ENCODE measurements at regions not wholly inside any gene's neighbourhood (a gene's known extent, or its start where the extent isn't known, plus 50 kb on each side); places are given as distances from the start of the nearest gene placed in this dataset.
"Not testable (repeated sequence)": the region's sequence is repeated elsewhere in the genome, so short reads cannot be mapped to it uniquely, and the experiment has no call there.

GRCh38 chr2:139544186-139544851 lies 764.1 kb upstream of the NXPH2 start:
- H3K27me3 ChIP-seq (ENCODE audit: control insufficient read depth in 4 of 4, insufficient read depth in 4 of 4, low read length in 3 of 4) = no peaks in the 10 kb centered on the region
- TF ChIP-seq ZBTB33 (IDR thresholded peaks at IDR 0.05) = no peak
- no peak for TF ChIP-seq CTCF (IDR thresholded peaks at IDR 0.05; ENCODE audit: low read depth, low read length, missing input control)
- no peak for TF ChIP-seq YY1 (IDR thresholded peaks at IDR 0.05)
- TF ChIP-seq HNF4A (conservative IDR thresholded peaks at IDR 0.05) = no peak
- no peak for TF ChIP-seq FOXA1 (IDR thresholded peaks at IDR 0.05)
- no peak for TF ChIP-seq HNF4G (IDR thresholded peaks at IDR 0.05)
- no peak for TF ChIP-seq MAX (IDR thresholded peaks at IDR 0.05)
- 61% methylated on average over 3 of the region's 3 CpGs for WGBS
- H3K27ac ChIP-seq (ENCODE audit: low read depth in 1 of 2, low read length in 2 of 2) = no peak overlapping the region
- no peak overlapping the region for H3K9ac ChIP-seq (ENCODE audit: low read depth in 1 of 2, low read length in 2 of 2)
- H3K9me3 ChIP-seq (ENCODE audit: control insufficient read depth in 4 of 4, low read length in 3 of 4) = peaks cover 0 to 3% (median 0%) of the 10 kb centered on the region in 4 donors
- no peaks in the 10 kb centered on the region for H3K36me3 ChIP-seq (ENCODE audit: control insufficient read depth in 4 of 4, insufficient read depth in 3 of 4, low read depth in 1 of 4, low read length in 3 of 4)
- H3K4me3 ChIP-seq (ENCODE audit: low read depth in 1 of 3, low read length in 3 of 3) = no peak overlapping the region
- DNase-seq (ENCODE audit: low spot score) = no peak
- H3K4me1 ChIP-seq (ENCODE audit: control insufficient read depth in 4 of 4, insufficient read depth in 4 of 4, low read length in 3 of 4) = no peaks in the 10 kb centered on the region

- not testable (repeated sequence) for H3K27me3 ChIP-seq (ENCODE audit: control insufficient read depth in 4 of 4, insufficient read depth in 4 of 4, low read length in 3 of 4); H3K9ac ChIP-seq (ENCODE audit: low read depth in 1 of 2, low read length in 2 of 2); H3K4me3 ChIP-seq (ENCODE audit: low read depth in 1 of 3, low read length in 3 of 3); H3K36me3 ChIP-seq (ENCODE audit: control insufficient read depth in 4 of 4, insufficient read depth in 3 of 4, low read depth in 1 of 4, low read length in 3 of 4); H3K9me3 ChIP-seq (ENCODE audit: control insufficient read depth in 4 of 4, low read length in 3 of 4); H3K4me1 ChIP-seq (ENCODE audit: control insufficient read depth in 4 of 4, insufficient read depth in 4 of 4, low read length in 3 of 4); DNase-seq (ENCODE audit: low spot score); H3K27ac ChIP-seq (ENCODE audit: low read depth in 1 of 2, low read length in 2 of 2)
- 91% methylated on average over 21 of the region's 21 CpGs for WGBS
Observed at GRCh38 chr2:139538332-139539020, 758.3 kb upstream of the NXPH2 start.

- DNase-seq (ENCODE audit: low spot score) = no peak
- no peaks in the 10 kb centered on the region for H3K27me3 ChIP-seq (ENCODE audit: control insufficient read depth in 4 of 4, insufficient read depth in 4 of 4, low read length in 3 of 4)
- 30% methylated on average over 3 of the region's 3 CpGs for WGBS
Observed at GRCh38 chr2:139529080-139529479, 748.9 kb upstream of the NXPH2 start.

More at GRCh38 chr2:139529080-139529479, 748.9 kb upstream of the NXPH2 start:
- Histone ChIP-seq H3K9ac (ENCODE audit: low read depth in 1 of 2, low read length in 2 of 2) (no peak overlapping the region), H3K36me3 (ENCODE audit: control insufficient read depth in 4 of 4, insufficient read depth in 3 of 4, low read depth in 1 of 4, low read length in 3 of 4) (no peaks in the 10 kb centered on the region), H3K27ac (ENCODE audit: low read depth in 1 of 2, low read length in 2 of 2) (no peak overlapping the region), H3K9me3 (ENCODE audit: control insufficient read depth in 4 of 4, low read length in 3 of 4) (no peaks in the 10 kb centered on the region), H3K4me1 (ENCODE audit: control insufficient read depth in 4 of 4, insufficient read depth in 4 of 4, low read length in 3 of 4) (no peaks in the 10 kb centered on the region), H3K4me3 (ENCODE audit: low read depth in 1 of 3, low read length in 3 of 3) (no peak overlapping the region)
- TF ChIP-seq RXRA (IDR thresholded peaks at IDR 0.05) (no peak), REST (IDR thresholded peaks at IDR 0.05) (no peak), HNF4A (conservative IDR thresholded peaks at IDR 0.05) (no peak), EGR1 (IDR thresholded peaks at IDR 0.05; ENCODE audit: low read depth in 2 of 2) (no peak), ATF3 (IDR thresholded peaks at IDR 0.05) (no peak), MAX (IDR thresholded peaks at IDR 0.05) (no peak), JUND (IDR thresholded peaks at IDR 0.05) (no peak), CTCF (IDR thresholded peaks at IDR 0.05; ENCODE audit: low read depth, low read length, missing input control) (no peak), YY1 (IDR thresholded peaks at IDR 0.05) (no peak)

Measured in liver (tissue), 8 donors.